Ectodermal cell (in vitro differentiated cells): ENCODE measurements at regions not wholly inside any gene's neighbourhood (a gene's known extent, or its start where the extent isn't known, plus 50 kb on each side); places are given as distances from the start of the nearest gene placed in this dataset.

ENCODE experiments used
- H3K27ac ChIP-seq: 2 replicates; pipeline ENCODE4 v1.7.0; 2013; ENCODE audit warnings: mild to moderate bottlenecking, low read depth, low read length; ENCODE audit not compliant: insufficient read depth, poor library complexity, severe bottlenecking
- H3K27me3 ChIP-seq: 2 replicates; pipeline ENCODE4 v1.7.0; 2013; ENCODE audit warnings: mild to moderate bottlenecking, low read length; ENCODE audit not compliant: insufficient read depth, control insufficient read depth, poor library complexity, severe bottlenecking
- H3K36me3 ChIP-seq: one replicate; pipeline ENCODE4 v1.7.0; 2013; ENCODE audit warnings: low read length; ENCODE audit not compliant: control insufficient read depth, insufficient read depth
- H3K4me1 ChIP-seq: one replicate; pipeline ENCODE4 v1.7.0; 2013; ENCODE audit warnings: low read length; ENCODE audit not compliant: control insufficient read depth, insufficient read depth
- H3K4me3 ChIP-seq: 2 replicates; pipeline ENCODE4 v1.7.0; 2013; ENCODE audit warnings: low read depth, low read length, control low read depth; ENCODE audit not compliant: insufficient read depth
- H3K9me3 ChIP-seq: 2 replicates; pipeline ENCODE4 v1.7.0; 2013; ENCODE audit warnings: mild to moderate bottlenecking, low read length, moderate library complexity; ENCODE audit not compliant: control insufficient read depth
- WGBS, 2 experiments: methylation state at CpG; one replicate each; pipeline ENCODE4 v1.1.7; 2013; ENCODE audit warnings: missing lambda C conversion rate in 2 of 2; 5-methylcytosine and 5-hydroxymethylcytosine counted together

GRCh38 chr18:39732918-39733317 is 2167.3 kb upstream of the CELF4 start:
- WGBS, 2 experiments, result 94 to 97% methylated on average over 2 of the region's 2 CpGs
- H3K4me1 ChIP-seq, result no peaks in the 10 kb centered on the region
- no peak overlapping the region for H3K27ac ChIP-seq
- no peaks in the 10 kb centered on the region for H3K36me3 ChIP-seq
- no peaks in the 10 kb centered on the region for H3K27me3 ChIP-seq
- H3K4me3 ChIP-seq, result no peak overlapping the region
- H3K9me3 ChIP-seq, result no peaks in the 10 kb centered on the region

GRCh38 chr18:39730606-39731005 is 2165.0 kb upstream of the CELF4 start:
- Histone ChIP-seq H3K4me1 (no peaks in the 10 kb centered on the region), H3K4me3 (no peak overlapping the region), H3K27me3 (no peaks in the 10 kb centered on the region), H3K9me3 (no peaks in the 10 kb centered on the region), H3K27ac (no peak overlapping the region), H3K36me3 (no peaks in the 10 kb centered on the region)

- Histone ChIP-seq H3K4me3 (no peak overlapping the region), H3K9me3 (no peaks in the 10 kb centered on the region), H3K27ac (no peak overlapping the region), H3K4me1 (no peaks in the 10 kb centered on the region), H3K36me3 (no peaks in the 10 kb centered on the region), H3K27me3 (no peaks in the 10 kb centered on the region)
These were observed 2159.1 kb upstream of the CELF4 start for GRCh38 chr18:39724652-39725051.

- no CpG with 5 or more reads among the region's 1 CpG for WGBS, 2 experiments
- Histone ChIP-seq H3K36me3 (no peaks in the 10 kb centered on the region), H3K27ac (no peak overlapping the region), H3K4me3 (no peak overlapping the region), H3K4me1 (no peaks in the 10 kb centered on the region), H3K9me3 (no peaks in the 10 kb centered on the region), H3K27me3 (no peaks in the 10 kb centered on the region)
These were observed 2156.1 kb upstream of the CELF4 start for GRCh38 chr18:39721712-39722111.

GRCh38 chr18:39713961-39714360 is 2148.4 kb upstream of the CELF4 start:
- H3K4me1 ChIP-seq, result no peaks in the 10 kb centered on the region
- no peaks in the 10 kb centered on the region for H3K27me3 ChIP-seq
- no peaks in the 10 kb centered on the region for H3K36me3 ChIP-seq
- H3K27ac ChIP-seq, result no peak overlapping the region
- WGBS, 2 experiments, result 91 to 93% methylated on average over 3 of the region's 3 CpGs
- H3K4me3 ChIP-seq, result no peak overlapping the region
- H3K9me3 ChIP-seq, result no peaks in the 10 kb centered on the region

GRCh38 chr18:39711701-39712100 is 2146.1 kb upstream of the CELF4 start:
- no peaks in the 10 kb centered on the region for H3K27me3 ChIP-seq
- H3K4me3 ChIP-seq, result no peak overlapping the region
- no peaks in the 10 kb centered on the region for H3K4me1 ChIP-seq
- no peaks in the 10 kb centered on the region for H3K36me3 ChIP-seq
- H3K9me3 ChIP-seq, result no peaks in the 10 kb centered on the region
- H3K27ac ChIP-seq, result no peak overlapping the region

- no peaks in the 10 kb centered on the region for H3K9me3 ChIP-seq
- no peaks in the 10 kb centered on the region for H3K27me3 ChIP-seq
- H3K36me3 ChIP-seq, result no peaks in the 10 kb centered on the region
- H3K27ac ChIP-seq, result no peak overlapping the region
- no peak overlapping the region for H3K4me3 ChIP-seq
- WGBS, 2 experiments, result 97% methylated on average over 3 of the region's 3 CpGs; no CpG with 5 or more reads in 1 of the 2 experiments
- H3K4me1 ChIP-seq, result no peaks in the 10 kb centered on the region
These were observed 2139.8 kb upstream of the CELF4 start for GRCh38 chr18:39705362-39705761.

- no peak overlapping the region for H3K27ac ChIP-seq
- no peaks in the 10 kb centered on the region for H3K27me3 ChIP-seq
- H3K36me3 ChIP-seq, result no peaks in the 10 kb centered on the region
- H3K9me3 ChIP-seq, result no peaks in the 10 kb centered on the region
- 75 to 94% methylated on average over 3 of the region's 3 CpGs for WGBS, 2 experiments
- H3K4me3 ChIP-seq, result no peak overlapping the region
- no peaks in the 10 kb centered on the region for H3K4me1 ChIP-seq
These were observed 2137.3 kb upstream of the CELF4 start for GRCh38 chr18:39702888-39703287.

GRCh38 chr18:39701839-39702238 is 2136.2 kb upstream of the CELF4 start:
- Histone ChIP-seq H3K4me1 (no peaks in the 10 kb centered on the region), H3K9me3 (no peaks in the 10 kb centered on the region), H3K27me3 (no peaks in the 10 kb centered on the region), H3K36me3 (no peaks in the 10 kb centered on the region), H3K4me3 (no peak overlapping the region), H3K27ac (no peak overlapping the region)
- 100% methylated on average over 1 of the region's 2 CpGs for WGBS, 2 experiments

GRCh38 chr18:39701055-39701783 is 2135.6 kb upstream of the CELF4 start:
- WGBS, 2 experiments, result 80 to 86% methylated on average over 4 of the region's 4 CpGs
- no peak overlapping the region for H3K27ac ChIP-seq
- no peaks in the 10 kb centered on the region for H3K27me3 ChIP-seq
- no peaks in the 10 kb centered on the region for H3K9me3 ChIP-seq
- H3K4me1 ChIP-seq, result no peaks in the 10 kb centered on the region
- no peaks in the 10 kb centered on the region for H3K36me3 ChIP-seq
- no peak overlapping the region for H3K4me3 ChIP-seq
